Fibroblast of skin of right quadriceps (primary cell): ENCODE measurements at regions not wholly inside any gene's neighbourhood (a gene's known extent, or its start where the extent isn't known, plus 50 kb on each side); places are given as distances from the start of the nearest gene placed in this dataset.

Experiments used
- DNase-seq: peaks from one replicate; pipeline ENCODE4 v3.0.0-alpha.2; 2013

- no peak for DNase-seq
These were observed 356.8 kb downstream of the LMO4 start for GRCh38 chr1:87685311-87686135.

- no peak for DNase-seq
These were observed 357.4 kb downstream of the LMO4 start for GRCh38 chr1:87686136-87686495.

- DNase-seq: no peak
These were observed 358.0 kb downstream of the LMO4 start for GRCh38 chr1:87686671-87687070.

GRCh38 chr1:87688136-87688535 is 359.5 kb downstream of the LMO4 start:
- no peak for DNase-seq

GRCh38 chr1:87689487-87689886 is 360.8 kb downstream of the LMO4 start:
- no peak for DNase-seq

- DNase-seq: no peak
These were observed 367.8 kb downstream of the LMO4 start for GRCh38 chr1:87696483-87696882.

- DNase-seq: no peak
These were observed 373.8 kb downstream of the LMO4 start for GRCh38 chr1:87702455-87702854.

- DNase-seq: no peak
These were observed 376.6 kb downstream of the LMO4 start for GRCh38 chr1:87705233-87705632.

- peak; percentile 76 for DNase-seq
These were observed 377.5 kb downstream of the LMO4 start for GRCh38 chr1:87706203-87706602.

GRCh38 chr1:87706779-87707228 is 378.1 kb downstream of the LMO4 start:
- peak; percentile 68 for DNase-seq

GRCh38 chr1:87707411-87707810 is 378.7 kb downstream of the LMO4 start:
- no peak for DNase-seq

GRCh38 chr1:87712261-87713010 is 383.8 kb downstream of the LMO4 start:
- no peak for DNase-seq

GRCh38 chr1:87714278-87714677 is 385.6 kb downstream of the LMO4 start:
- no peak for DNase-seq

- no peak for DNase-seq
These were observed 386.4 kb downstream of the LMO4 start for GRCh38 chr1:87715052-87715451.

- no peak for DNase-seq
These were observed 386.8 kb downstream of the LMO4 start for GRCh38 chr1:87715471-87715870.

GRCh38 chr1:87717157-87717670 is 388.5 kb downstream of the LMO4 start:
- DNase-seq: no peak

- DNase-seq: no peak
These were observed 389.7 kb downstream of the LMO4 start for GRCh38 chr1:87718241-87718950.

GRCh38 chr1:87719658-87720057 is 391.0 kb downstream of the LMO4 start:
- no peak for DNase-seq

- DNase-seq: no peak
These were observed 391.9 kb downstream of the LMO4 start for GRCh38 chr1:87720561-87720960.

GRCh38 chr1:87723193-87723592 is 394.5 kb downstream of the LMO4 start:
- no peak for DNase-seq

- DNase-seq: no peak
These were observed 399.5 kb downstream of the LMO4 start for GRCh38 chr1:87728169-87728568.

- DNase-seq: no peak
These were observed 401.9 kb downstream of the LMO4 start for GRCh38 chr1:87730274-87731216.
